Glutamatergic neuron (in vitro differentiated cells): ENCODE measurements at regions not wholly inside any gene's neighbourhood (a gene's known extent, or its start where the extent isn't known, plus 50 kb on each side); places are given as distances from the start of the nearest gene placed in this dataset.

Experiments
- DNase-seq: peaks from one replicate; pipeline ENCODE4 v3.0.0; 2022
- H3K27ac Mint-ChIP-seq: one replicate; pipeline ENCODE4 v1.8.0; 2020; ENCODE audit warnings: mild to moderate bottlenecking, mixed read lengths, inconsistent platforms; ENCODE audit not compliant: unreplicated experiment
- H3K27me3 Mint-ChIP-seq: one replicate; pipeline ENCODE4 v1.8.0; 2020; ENCODE audit warnings: mild to moderate bottlenecking, moderate library complexity, mixed read lengths, inconsistent platforms; ENCODE audit not compliant: unreplicated experiment
- H3K36me3 Mint-ChIP-seq: one replicate; pipeline ENCODE4 v1.8.0; 2020; ENCODE audit warnings: mild to moderate bottlenecking, mixed read lengths, inconsistent platforms; ENCODE audit not compliant: unreplicated experiment
- H3K4me1 Mint-ChIP-seq: one replicate; pipeline ENCODE4 v1.8.0; 2020; ENCODE audit warnings: mild to moderate bottlenecking, low read depth, mixed read lengths, inconsistent platforms; ENCODE audit not compliant: unreplicated experiment
- H3K4me3 Mint-ChIP-seq: one replicate; pipeline ENCODE4 v1.8.0; 2020; ENCODE audit warnings: mild to moderate bottlenecking, mixed read lengths, inconsistent platforms; ENCODE audit not compliant: unreplicated experiment
- H3K9me3 Mint-ChIP-seq: one replicate; pipeline ENCODE4 v1.8.0; 2020; ENCODE audit warnings: mild to moderate bottlenecking, moderate library complexity, mixed read lengths, inconsistent platforms; ENCODE audit not compliant: unreplicated experiment
- CTCF ChIP-seq: fragments of 200-600 bp; sonication (generic); IDR thresholded peaks from one replicate; pipeline ENCODE4 v1.5.0; 2021; ENCODE audit not compliant: partially characterized antibody, unreplicated experiment

- Mint-ChIP-seq H3K36me3 (no peaks in the 10 kb centered on the region), H3K4me1 (no peaks in the 10 kb centered on the region), H3K27ac (no peak overlapping the region), H3K4me3 (no peak overlapping the region), H3K9me3 (peaks cover 2% of the 10 kb centered on the region), H3K27me3 (no peaks in the 10 kb centered on the region)
- DNase-seq: no peak
- no peak for TF ChIP-seq CTCF
These were observed 76.4 kb downstream of the HRH4 start for GRCh38 chr18:24536834-24537233.

DNA sequence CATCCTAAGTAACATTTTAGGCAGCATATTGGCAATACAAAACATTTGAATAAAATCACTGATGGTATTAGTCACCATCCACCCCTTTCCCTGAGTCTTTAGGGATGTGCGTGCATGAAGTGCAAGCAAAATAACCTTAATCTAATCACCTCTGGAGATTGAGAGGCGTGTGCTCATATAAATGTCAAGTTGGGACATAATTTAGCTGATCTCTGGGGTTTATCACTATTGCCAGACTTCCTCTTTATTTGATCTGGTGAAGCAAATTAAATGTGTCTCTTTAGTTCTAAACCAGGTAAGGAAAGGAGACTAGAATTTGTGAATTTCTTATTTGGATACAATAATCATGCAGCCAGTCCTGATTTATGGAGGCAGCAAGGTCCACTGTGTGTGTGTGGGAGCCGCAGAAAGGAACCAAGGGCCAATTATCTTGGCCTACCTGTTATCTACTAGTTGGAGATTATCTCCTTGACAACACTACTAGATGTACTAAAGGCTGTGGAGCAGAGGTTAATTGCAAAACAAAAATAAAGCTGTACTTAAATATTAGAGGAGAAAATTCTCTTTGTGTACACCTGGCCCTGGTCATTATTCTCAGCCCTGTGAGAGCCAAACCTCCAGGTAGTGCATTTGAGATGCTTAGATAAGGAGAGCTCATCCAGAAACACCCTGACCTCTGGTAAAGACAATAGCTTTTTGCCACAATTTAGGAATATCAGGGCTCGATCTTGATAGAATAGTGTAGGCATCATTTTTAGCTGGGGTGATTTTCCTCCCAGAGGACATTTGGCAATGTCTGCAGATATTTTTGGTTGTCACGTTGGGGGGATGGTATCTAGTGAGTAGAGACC, 78.2 kb downstream of the HRH4 start:
- no peaks in the 10 kb centered on the region for H3K4me1 Mint-ChIP-seq
- peaks cover 2% of the 10 kb centered on the region for H3K9me3 Mint-ChIP-seq
- no peak for DNase-seq
- TF ChIP-seq CTCF: no peak
- no peak overlapping the region for H3K4me3 Mint-ChIP-seq
- no peaks in the 10 kb centered on the region for H3K27me3 Mint-ChIP-seq
- H3K36me3 Mint-ChIP-seq: no peaks in the 10 kb centered on the region
- H3K27ac Mint-ChIP-seq: no peak overlapping the region

GRCh38 chr18:24539866-24540617, 79.6 kb downstream of the HRH4 start:
- Mint-ChIP-seq H3K36me3 (no peaks in the 10 kb centered on the region), H3K4me1 (peaks cover 8% of the 10 kb centered on the region), H3K4me3 (no peak overlapping the region), H3K27me3 (no peaks in the 10 kb centered on the region), H3K27ac (no peak overlapping the region), H3K9me3 (no peaks in the 10 kb centered on the region)
- TF ChIP-seq CTCF: no peak
- DNase-seq: no peak

GRCh38 chr18:24540896-24541295, 80.5 kb downstream of the HRH4 start:
- peaks cover 9% of the 10 kb centered on the region for H3K4me1 Mint-ChIP-seq
- no peak overlapping the region for H3K27ac Mint-ChIP-seq
- H3K9me3 Mint-ChIP-seq: no peaks in the 10 kb centered on the region
- no peak overlapping the region for H3K4me3 Mint-ChIP-seq
- no peak for TF ChIP-seq CTCF
- no peaks in the 10 kb centered on the region for H3K27me3 Mint-ChIP-seq
- H3K36me3 Mint-ChIP-seq: no peaks in the 10 kb centered on the region
- DNase-seq: no peak
